Uterus (tissue), 3 donors: ENCODE measurements at regions not wholly inside any gene's neighbourhood (a gene's known extent, or its start where the extent isn't known, plus 50 kb on each side); places are given as distances from the start of the nearest gene placed in this dataset.

Experiments used
- DNase-seq, 2 donors: peaks; one replicate each; pipeline ENCODE4 v3.0.0-alpha.2; 2019 to 2020
- H3K27ac ChIP-seq, 2 donors: fragments of 200-600 bp; sonication (generic); 1 replicate in 1 of 2; 2 replicates in 1 of 2; pipeline ENCODE4 v1.5.1; 2016 to 2018
- H3K27me3 ChIP-seq, 2 donors: fragments of 200-600 bp; sonication (generic); one replicate each; pipeline ENCODE4 v1.5.1; 2018 to 2019; ENCODE audit warnings: control low read depth in 1 of 2
- H3K36me3 ChIP-seq, 2 donors: fragments of 200-600 bp; sonication (generic); one replicate each; pipeline ENCODE4 v1.5.1; 2019; ENCODE audit warnings: control low read depth in 1 of 2
- H3K4me1 ChIP-seq, 2 donors: fragments of 200-600 bp; sonication (generic); one replicate each; pipeline ENCODE4 v1.5.1; 2018 to 2019; ENCODE audit warnings: control low read depth in 1 of 2
- H3K4me3 ChIP-seq, 2 donors: fragments of 200-600 bp; sonication (generic); 1 replicate in 1 of 2; 2 replicates in 1 of 2; pipeline ENCODE4 v1.5.1; 2018 to 2019; ENCODE audit warnings: mild to moderate bottlenecking in 1 of 2
- H3K9me3 ChIP-seq, 2 donors: fragments of 200-600 bp; sonication (generic); one replicate each; pipeline ENCODE4 v1.5.1; 2019; ENCODE audit warnings: control low read depth in 1 of 2
- POLR2A ChIP-seq, 2 donors: fragments of 450-650 bp; IDR thresholded peaks; one replicate each; pipeline ENCODE4 v1.6.1; 2016; ENCODE audit warnings: antibody characterized with exemption in 2 of 2, mild to moderate bottlenecking in 1 of 2, moderate library complexity in 1 of 2
- intact Hi-C: fragments of 100-400 bp; cut with DNase I; formaldehyde crosslinking; loops from one replicate; pipeline ENCODE4 v1.15.1; 2023; ENCODE audit warnings: low total_unique reads
- TF ChIP-seq, protein P1 (sequence below), 4 experiments: fragments of 200-600 bp in 2 of 4; fragments of 450-650 bp in 2 of 4; sonication (generic) in 2 of 4; IDR thresholded peaks; one replicate each; pipeline ENCODE4 v1.5.1; 2016 to 2019; ENCODE audit warnings: antibody characterized with exemption in 4 of 4, mild to moderate bottlenecking in 2 of 4, moderate library complexity in 1 of 4
- donor health status: DM: yes; HTN: yes; CAD: no.

DNA sequence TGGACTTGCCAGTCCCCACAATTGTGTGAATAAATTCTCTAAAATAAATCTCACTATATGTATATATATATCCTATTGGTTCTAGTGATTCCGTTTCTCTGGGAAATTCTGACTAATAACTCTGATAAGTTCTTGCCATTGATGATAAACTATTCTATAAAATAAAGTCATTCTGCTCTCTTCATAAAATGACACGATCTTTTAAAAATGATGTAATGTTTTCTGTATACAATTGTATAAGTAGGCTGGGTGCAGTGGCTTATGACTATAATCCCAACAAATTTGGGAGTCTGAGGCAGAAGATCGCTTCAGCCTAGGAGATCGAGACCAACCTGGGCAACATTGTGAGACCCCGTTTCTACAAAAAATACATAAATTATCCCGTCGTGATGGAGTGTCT, 541.0 kb upstream of the ADGRL4 start:
- no peaks in the 10 kb centered on the region for H3K9me3 ChIP-seq
- no peaks in the 10 kb centered on the region for H3K27me3 ChIP-seq
- no peak overlapping the region for H3K27ac ChIP-seq
- no peaks in the 10 kb centered on the region for H3K36me3 ChIP-seq
- no peaks in the 10 kb centered on the region for H3K4me1 ChIP-seq
- TF ChIP-seq, protein P1, sequence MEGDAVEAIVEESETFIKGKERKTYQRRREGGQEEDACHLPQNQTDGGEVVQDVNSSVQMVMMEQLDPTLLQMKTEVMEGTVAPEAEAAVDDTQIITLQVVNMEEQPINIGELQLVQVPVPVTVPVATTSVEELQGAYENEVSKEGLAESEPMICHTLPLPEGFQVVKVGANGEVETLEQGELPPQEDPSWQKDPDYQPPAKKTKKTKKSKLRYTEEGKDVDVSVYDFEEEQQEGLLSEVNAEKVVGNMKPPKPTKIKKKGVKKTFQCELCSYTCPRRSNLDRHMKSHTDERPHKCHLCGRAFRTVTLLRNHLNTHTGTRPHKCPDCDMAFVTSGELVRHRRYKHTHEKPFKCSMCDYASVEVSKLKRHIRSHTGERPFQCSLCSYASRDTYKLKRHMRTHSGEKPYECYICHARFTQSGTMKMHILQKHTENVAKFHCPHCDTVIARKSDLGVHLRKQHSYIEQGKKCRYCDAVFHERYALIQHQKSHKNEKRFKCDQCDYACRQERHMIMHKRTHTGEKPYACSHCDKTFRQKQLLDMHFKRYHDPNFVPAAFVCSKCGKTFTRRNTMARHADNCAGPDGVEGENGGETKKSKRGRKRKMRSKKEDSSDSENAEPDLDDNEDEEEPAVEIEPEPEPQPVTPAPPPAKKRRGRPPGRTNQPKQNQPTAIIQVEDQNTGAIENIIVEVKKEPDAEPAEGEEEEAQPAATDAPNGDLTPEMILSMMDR (IDR thresholded peaks at IDR 0.05), result no peak
- TF ChIP-seq POLR2A (IDR thresholded peaks at IDR 0.05), result no peak
- H3K4me3 ChIP-seq, result no peak overlapping the region
- intact Hi-C loops, result no loop called here
- DNase-seq, result no peak

- H3K27ac ChIP-seq, result no peak overlapping the region
- H3K4me1 ChIP-seq, result no peaks in the 10 kb centered on the region
- DNase-seq, result no peak
- H3K9me3 ChIP-seq, result no peaks in the 10 kb centered on the region
- intact Hi-C loops, result no loop called here
- H3K36me3 ChIP-seq, result no peaks in the 10 kb centered on the region
- H3K4me3 ChIP-seq, result no peak overlapping the region
- no peak for TF ChIP-seq POLR2A (IDR thresholded peaks at IDR 0.05)
- TF ChIP-seq, protein P1 (IDR thresholded peaks at IDR 0.05), result no peak
- no peaks in the 10 kb centered on the region for H3K27me3 ChIP-seq
Measured at GRCh38 chr1:79543394-79543793, 536.9 kb upstream of the ADGRL4 start.

DNA sequence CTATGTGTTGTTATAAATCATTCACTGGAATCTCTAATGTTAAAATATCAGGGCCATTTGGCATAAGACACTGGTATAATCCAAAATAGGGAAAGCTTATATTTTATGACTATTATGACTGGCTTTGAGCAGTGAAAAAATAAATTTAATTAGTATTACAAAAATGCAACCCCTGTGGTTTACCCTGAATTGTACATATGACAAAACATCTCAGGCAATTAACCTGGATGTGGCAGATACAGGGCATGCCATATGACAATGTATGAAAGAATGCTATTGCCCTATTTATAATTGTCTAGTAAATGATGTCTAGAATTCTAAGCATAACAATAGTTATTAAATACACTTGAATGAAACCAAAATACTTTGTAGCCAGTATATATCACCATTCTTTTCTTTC, 532.5 kb upstream of the ADGRL4 start:
- Histone ChIP-seq H3K27me3 (peaks cover 0 to 3% of the 10 kb centered on the region in 2 donors), H3K36me3 (no peaks in the 10 kb centered on the region), H3K27ac (no peak overlapping the region), H3K4me3 (no peak overlapping the region), H3K4me1 (no peaks in the 10 kb centered on the region), H3K9me3 (no peaks in the 10 kb centered on the region)
- TF ChIP-seq POLR2A (IDR thresholded peaks at IDR 0.05), result no peak
- TF ChIP-seq, protein P1 (IDR thresholded peaks at IDR 0.05), result no peak
- DNase-seq, result no peak
- intact Hi-C loops, result no loop called here

DNA sequence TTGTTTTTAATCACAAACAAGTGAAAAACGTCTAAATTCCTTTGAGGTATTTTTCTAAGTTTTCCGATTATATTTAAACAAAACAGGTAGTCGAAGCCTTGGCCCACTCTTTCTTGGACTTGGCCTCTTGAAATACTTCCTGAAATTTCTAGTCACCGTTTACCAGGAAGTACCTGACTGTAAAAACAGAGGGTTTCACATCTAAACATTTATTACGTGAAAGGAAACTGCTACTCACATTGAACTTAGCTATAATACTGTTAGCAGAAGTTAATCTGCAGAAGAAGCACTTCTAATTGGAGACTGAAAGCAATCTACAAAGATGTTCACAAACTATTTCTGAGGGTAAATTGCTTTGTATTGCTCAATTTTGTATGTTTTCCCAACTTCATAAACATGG, 526.0 kb upstream of the ADGRL4 start:
- no peaks in the 10 kb centered on the region for H3K4me1 ChIP-seq
- H3K27me3 ChIP-seq, result peaks cover 0 to 3% of the 10 kb centered on the region in 2 donors
- H3K4me3 ChIP-seq, result no peak overlapping the region
- H3K27ac ChIP-seq, result no peak overlapping the region
- H3K9me3 ChIP-seq, result no peaks in the 10 kb centered on the region
- no peak for DNase-seq
- H3K36me3 ChIP-seq, result no peaks in the 10 kb centered on the region
- intact Hi-C loops, result no loop called here
- TF ChIP-seq, protein P1 (IDR thresholded peaks at IDR 0.05), result no peak
- no peak for TF ChIP-seq POLR2A (IDR thresholded peaks at IDR 0.05)

GRCh38 chr1:79531790-79532189, 525.3 kb upstream of the ADGRL4 start:
- Histone ChIP-seq H3K4me1 (no peaks in the 10 kb centered on the region), H3K27ac (no peak overlapping the region), H3K36me3 (no peaks in the 10 kb centered on the region), H3K4me3 (no peak overlapping the region), H3K9me3 (no peaks in the 10 kb centered on the region), H3K27me3 (peaks cover 0 to 3% of the 10 kb centered on the region in 2 donors)
- intact Hi-C loops, result no loop called here
- TF ChIP-seq, protein P1 (IDR thresholded peaks at IDR 0.05), result no peak
- no peak for TF ChIP-seq POLR2A (IDR thresholded peaks at IDR 0.05)
- DNase-seq, result no peak
